Activated CD8-positive, alpha-beta T cell treated with anti-CD3 and anti-CD28 coated beads for 36 hours (primary cell): ENCODE measurements at regions not wholly inside any gene's neighbourhood (a gene's known extent, or its start where the extent isn't known, plus 50 kb on each side); places are given as distances from the start of the nearest gene placed in this dataset.

Source experiments
- ATAC-seq: fragments of 200-7000 bp; cut with Tn5 transposase; one replicate; pipeline ENCODE4 v1.10.0; 2021; ENCODE audit warnings: mild to moderate bottlenecking, moderate library complexity
- CTCF ChIA-PET: fragments of 350-600 bp; sonication (Branson Sonifier 250); formaldehyde crosslinking; loops from one replicate; lab custom pipeline; 2021; ENCODE audit warnings: antibody characterized with exemption; lab: Charles Lee
- POLR2A ChIA-PET: fragments of 350-600 bp; sonication (Branson Sonifier 250); formaldehyde crosslinking; loops from one replicate; lab custom pipeline; 2021; ENCODE audit warnings: antibody characterized with exemption; lab: Charles Lee
- DNase-seq: peaks from one replicate; pipeline ENCODE4 v3.0.0-alpha.2; 2020
- H3K27ac Mint-ChIP-seq: one replicate; pipeline ENCODE4 v1.8.0; 2021; ENCODE audit warnings: mild to moderate bottlenecking, mixed read lengths
- H3K27me3 Mint-ChIP-seq: one replicate; pipeline ENCODE4 v1.8.0; 2021; ENCODE audit warnings: mixed read lengths
- H3K36me3 Mint-ChIP-seq: one replicate; pipeline ENCODE4 v1.8.0; 2021; ENCODE audit warnings: low read depth, mixed read lengths
- H3K4me1 Mint-ChIP-seq: one replicate; pipeline ENCODE4 v1.8.0; 2021; ENCODE audit warnings: low read depth, mixed read lengths
- H3K4me3 Mint-ChIP-seq: one replicate; pipeline ENCODE4 v1.8.0; 2021; ENCODE audit warnings: mild to moderate bottlenecking, moderate library complexity, mixed read lengths
- H3K9me3 Mint-ChIP-seq: one replicate; pipeline ENCODE4 v1.8.0; 2021; ENCODE audit warnings: mixed read lengths
- intact Hi-C: fragments of 100-400 bp; cut with micrococcal nuclease; formaldehyde crosslinking; loops from one replicate; pipeline ENCODE4 v1.10.0; 2022
- TF ChIP-seq, protein P1 (sequence below): fragments of 200-600 bp; IDR thresholded peaks from one replicate; pipeline ENCODE4 v1.8.0; 2022; ENCODE audit warnings: antibody characterized with exemption, mild to moderate bottlenecking

DNA sequence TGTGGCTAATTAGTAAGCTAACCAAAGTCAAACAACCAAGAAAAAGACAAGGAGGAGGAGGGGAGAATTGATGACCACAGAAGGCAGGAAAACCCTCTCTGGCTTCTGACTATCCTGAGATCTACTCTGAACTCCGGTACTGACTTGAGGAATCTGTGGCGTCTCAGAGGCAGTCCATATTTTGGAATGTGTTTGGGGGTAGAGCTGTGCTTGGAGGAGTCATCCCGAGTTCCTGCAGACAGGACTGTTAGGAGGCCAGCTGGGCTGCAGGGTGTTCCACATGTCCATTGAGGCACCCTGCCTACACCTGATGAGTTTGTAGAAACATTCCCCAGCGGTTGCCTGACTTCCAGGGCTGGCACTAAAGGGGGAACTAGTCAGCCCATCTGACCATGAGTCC, 91.6 kb downstream of the PLCE1 start:
- DNase-seq (no peak), ATAC-seq (no peak)
- Mint-ChIP-seq H3K4me1 (no peaks in the 10 kb centered on the region), H3K27me3 (peaks cover under 1% of the 10 kb centered on the region), H3K36me3 (no peaks in the 10 kb centered on the region), H3K27ac (no peak overlapping the region), H3K4me3 (no peak overlapping the region), H3K9me3 (peaks cover 5% of the 10 kb centered on the region)
- POLR2A ChIA-PET: no interaction called here
- intact Hi-C loops: no loop called here
- CTCF ChIA-PET: no interaction called here
- TF ChIP-seq, protein P1, sequence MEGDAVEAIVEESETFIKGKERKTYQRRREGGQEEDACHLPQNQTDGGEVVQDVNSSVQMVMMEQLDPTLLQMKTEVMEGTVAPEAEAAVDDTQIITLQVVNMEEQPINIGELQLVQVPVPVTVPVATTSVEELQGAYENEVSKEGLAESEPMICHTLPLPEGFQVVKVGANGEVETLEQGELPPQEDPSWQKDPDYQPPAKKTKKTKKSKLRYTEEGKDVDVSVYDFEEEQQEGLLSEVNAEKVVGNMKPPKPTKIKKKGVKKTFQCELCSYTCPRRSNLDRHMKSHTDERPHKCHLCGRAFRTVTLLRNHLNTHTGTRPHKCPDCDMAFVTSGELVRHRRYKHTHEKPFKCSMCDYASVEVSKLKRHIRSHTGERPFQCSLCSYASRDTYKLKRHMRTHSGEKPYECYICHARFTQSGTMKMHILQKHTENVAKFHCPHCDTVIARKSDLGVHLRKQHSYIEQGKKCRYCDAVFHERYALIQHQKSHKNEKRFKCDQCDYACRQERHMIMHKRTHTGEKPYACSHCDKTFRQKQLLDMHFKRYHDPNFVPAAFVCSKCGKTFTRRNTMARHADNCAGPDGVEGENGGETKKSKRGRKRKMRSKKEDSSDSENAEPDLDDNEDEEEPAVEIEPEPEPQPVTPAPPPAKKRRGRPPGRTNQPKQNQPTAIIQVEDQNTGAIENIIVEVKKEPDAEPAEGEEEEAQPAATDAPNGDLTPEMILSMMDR: no peak

- H3K27ac Mint-ChIP-seq: no peak overlapping the region
- H3K4me3 Mint-ChIP-seq: no peak overlapping the region
- CTCF ChIA-PET: no interaction called here
- POLR2A ChIA-PET: interaction anchor here (1.0 kb wide), 1 partner anchor 10 kb away, joined by 3 read pairs; no protein-coding TSS in a partner anchor
- TF ChIP-seq, protein P1: no peak
- DNase-seq (no peak), ATAC-seq (no peak)
- no peaks in the 10 kb centered on the region for H3K4me1 Mint-ChIP-seq
- no peaks in the 10 kb centered on the region for H3K36me3 Mint-ChIP-seq
- intact Hi-C loops: no loop called here
- peaks cover 4% of the 10 kb centered on the region for H3K27me3 Mint-ChIP-seq
- peaks cover 5% of the 10 kb centered on the region for H3K9me3 Mint-ChIP-seq
Observed at GRCh38 chr10:94085766-94086437, 92.2 kb downstream of the PLCE1 start.

GRCh38 chr10:94088926-94089381, 95.2 kb downstream of the PLCE1 start:
- TF ChIP-seq, protein P1: no peak
- no peak for ATAC-seq
- no peak overlapping the region for H3K4me3 Mint-ChIP-seq

GRCh38 chr10:94091649-94092048, 97.9 kb downstream of the PLCE1 start:
- peaks cover 1% of the 10 kb centered on the region for H3K9me3 Mint-ChIP-seq
- ChIA-PET CTCF (no interaction called here), POLR2A (no interaction called here)
- H3K4me3 Mint-ChIP-seq: no peak overlapping the region
- ATAC-seq: no peak
- TF ChIP-seq, protein P1: no peak
- H3K4me1 Mint-ChIP-seq: no peaks in the 10 kb centered on the region
- no peak overlapping the region for H3K27ac Mint-ChIP-seq
- intact Hi-C loops: no loop called here
- no peaks in the 10 kb centered on the region for H3K36me3 Mint-ChIP-seq
- H3K27me3 Mint-ChIP-seq: peaks cover 6% of the 10 kb centered on the region
- DNase-seq: no peak

More at GRCh38 chr10:94088926-94089381, 95.2 kb downstream of the PLCE1 start:
- intact Hi-C loops: no loop called here
- no peaks in the 10 kb centered on the region for H3K36me3 Mint-ChIP-seq
- H3K9me3 Mint-ChIP-seq: peaks cover 1% of the 10 kb centered on the region
- H3K27ac Mint-ChIP-seq: no peak overlapping the region
- CTCF ChIA-PET: no interaction called here
- H3K27me3 Mint-ChIP-seq: peaks cover 6% of the 10 kb centered on the region
- no peaks in the 10 kb centered on the region for H3K4me1 Mint-ChIP-seq
- POLR2A ChIA-PET: no interaction called here
- DNase-seq: no peak

- DNase-seq (no peak), ATAC-seq (no peak)
- H3K4me1 Mint-ChIP-seq: no peaks in the 10 kb centered on the region
- no peak overlapping the region for H3K4me3 Mint-ChIP-seq
- TF ChIP-seq, protein P1: no peak
- no peaks in the 10 kb centered on the region for H3K36me3 Mint-ChIP-seq
- ChIA-PET POLR2A (no interaction called here), CTCF (no interaction called here)
- peaks cover 6% of the 10 kb centered on the region for H3K27me3 Mint-ChIP-seq
- intact Hi-C loops: no loop called here
- peaks cover 1% of the 10 kb centered on the region for H3K9me3 Mint-ChIP-seq
- no peak overlapping the region for H3K27ac Mint-ChIP-seq
Observed at GRCh38 chr10:94092848-94093247, 99.1 kb downstream of the PLCE1 start.
